ENCODE measurements at regions not wholly inside any gene's neighbourhood (a gene's known extent, or its start where the extent isn't known, plus 50 kb on each side); places are given as distances from the start of the nearest gene placed in this dataset.

DNA sequence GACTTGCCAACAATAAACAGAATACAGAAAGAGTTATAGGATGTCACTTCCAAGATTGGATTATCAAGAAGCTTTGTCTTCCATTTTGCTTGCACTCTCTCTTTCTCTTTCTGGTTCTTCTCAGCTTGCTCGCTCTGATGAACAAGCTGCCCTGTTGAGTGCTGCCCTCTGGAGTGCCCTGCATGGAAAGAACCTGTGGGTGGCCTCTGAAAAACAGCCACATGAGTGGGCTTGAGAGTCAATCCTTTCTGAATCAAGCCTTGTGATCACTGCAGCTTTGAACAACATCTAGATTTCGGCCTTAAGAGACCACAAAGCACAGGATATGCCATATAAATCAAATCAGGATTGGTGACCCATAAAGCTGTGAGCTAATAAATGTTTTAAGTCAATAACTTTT, 185.1 kb downstream of the KIF2B start:
- no peak overlapping the region for H3K9ac ChIP-seq (ENCODE audit: control insufficient read depth, insufficient read depth, low read length)
- intact Hi-C loops (cut with micrococcal nuclease; ENCODE audit: unreplicated experiment): no loop called here
- H3K4me1 ChIP-seq (ENCODE audit: control insufficient read depth, insufficient read depth, low read length): no peaks in the 10 kb centered on the region
- H3K27ac ChIP-seq (ENCODE audit: control insufficient read depth, insufficient read depth): no peak overlapping the region
- BruUV-seq (replicated peaks): no TSS peak
- SMC1A ChIA-PET (ENCODE audit: uncharacterized antibody, unreplicated experiment): no interaction called here
- FAIRE-seq: no peak
- POLR2A ChIA-PET: no interaction called here
- no peaks in the 10 kb centered on the region for H4K20me1 ChIP-seq (ENCODE audit: control insufficient read depth, insufficient read depth)
- H3K4me2 ChIP-seq (ENCODE audit: control insufficient read depth, insufficient read depth): no peak overlapping the region
- no peak overlapping the region for H3K4me3 ChIP-seq
- no peak for DNase-seq (ENCODE audit: low read depth, low spot score)
- no peaks in the 10 kb centered on the region for H3K9me3 ChIP-seq (replicated peaks; ENCODE audit: control insufficient read depth, insufficient read depth, low read length)
- TF ChIP-seq SUPT20H (IDR thresholded peaks at IDR 0.05; ENCODE audit: borderline replicate concordance, control insufficient read depth, low read depth, low read length) (no peak), ZNF274 (IDR thresholded peaks at IDR 0.05; ENCODE audit: insufficient read depth, insufficient read length) (no peak), SP1 (IDR thresholded peaks at IDR 0.05; ENCODE audit: low read depth, low read length) (no peak), CREM (IDR thresholded peaks at IDR 0.05; ENCODE audit: low read depth) (no peak), ATF3 (IDR thresholded peaks at IDR 0.05; ENCODE audit: borderline replicate concordance, extremely low read depth, low read depth, low read length) (no peak), ZNF622 (IDR thresholded peaks at IDR 0.05) (no peak), MAX (IDR thresholded peaks at IDR 0.05; ENCODE audit: low read depth, low read length) (no peak), RELA (IDR thresholded peaks at IDR 0.05; ENCODE audit: borderline replicate concordance, partially characterized antibody) (no peak), MTA3 (IDR thresholded peaks at IDR 0.05; ENCODE audit: borderline replicate concordance, low read length) (no peak), NFYB (IDR thresholded peaks at IDR 0.05; ENCODE audit: insufficient read depth, low read depth, low read length) (no peak), SIN3A (IDR thresholded peaks at IDR 0.05; ENCODE audit: low read depth, low read length) (no peak), GATAD2B (conservative IDR thresholded peaks at IDR 0.05; ENCODE audit: low read depth) (no peak), RUNX3 (IDR thresholded peaks at IDR 0.05; ENCODE audit: low read length) (no peak), KLF5 (IDR thresholded peaks at IDR 0.05; ENCODE audit: partially characterized antibody) (no peak)
- TF ChIP-seq, protein P1, sequence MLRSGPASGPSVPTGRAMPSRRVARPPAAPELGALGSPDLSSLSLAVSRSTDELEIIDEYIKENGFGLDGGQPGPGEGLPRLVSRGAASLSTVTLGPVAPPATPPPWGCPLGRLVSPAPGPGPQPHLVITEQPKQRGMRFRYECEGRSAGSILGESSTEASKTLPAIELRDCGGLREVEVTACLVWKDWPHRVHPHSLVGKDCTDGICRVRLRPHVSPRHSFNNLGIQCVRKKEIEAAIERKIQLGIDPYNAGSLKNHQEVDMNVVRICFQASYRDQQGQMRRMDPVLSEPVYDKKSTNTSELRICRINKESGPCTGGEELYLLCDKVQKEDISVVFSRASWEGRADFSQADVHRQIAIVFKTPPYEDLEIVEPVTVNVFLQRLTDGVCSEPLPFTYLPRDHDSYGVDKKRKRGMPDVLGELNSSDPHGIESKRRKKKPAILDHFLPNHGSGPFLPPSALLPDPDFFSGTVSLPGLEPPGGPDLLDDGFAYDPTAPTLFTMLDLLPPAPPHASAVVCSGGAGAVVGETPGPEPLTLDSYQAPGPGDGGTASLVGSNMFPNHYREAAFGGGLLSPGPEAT (IDR thresholded peaks at IDR 0.05; ENCODE audit: low read depth): no peak
- TF ChIP-seq, protein P2, sequence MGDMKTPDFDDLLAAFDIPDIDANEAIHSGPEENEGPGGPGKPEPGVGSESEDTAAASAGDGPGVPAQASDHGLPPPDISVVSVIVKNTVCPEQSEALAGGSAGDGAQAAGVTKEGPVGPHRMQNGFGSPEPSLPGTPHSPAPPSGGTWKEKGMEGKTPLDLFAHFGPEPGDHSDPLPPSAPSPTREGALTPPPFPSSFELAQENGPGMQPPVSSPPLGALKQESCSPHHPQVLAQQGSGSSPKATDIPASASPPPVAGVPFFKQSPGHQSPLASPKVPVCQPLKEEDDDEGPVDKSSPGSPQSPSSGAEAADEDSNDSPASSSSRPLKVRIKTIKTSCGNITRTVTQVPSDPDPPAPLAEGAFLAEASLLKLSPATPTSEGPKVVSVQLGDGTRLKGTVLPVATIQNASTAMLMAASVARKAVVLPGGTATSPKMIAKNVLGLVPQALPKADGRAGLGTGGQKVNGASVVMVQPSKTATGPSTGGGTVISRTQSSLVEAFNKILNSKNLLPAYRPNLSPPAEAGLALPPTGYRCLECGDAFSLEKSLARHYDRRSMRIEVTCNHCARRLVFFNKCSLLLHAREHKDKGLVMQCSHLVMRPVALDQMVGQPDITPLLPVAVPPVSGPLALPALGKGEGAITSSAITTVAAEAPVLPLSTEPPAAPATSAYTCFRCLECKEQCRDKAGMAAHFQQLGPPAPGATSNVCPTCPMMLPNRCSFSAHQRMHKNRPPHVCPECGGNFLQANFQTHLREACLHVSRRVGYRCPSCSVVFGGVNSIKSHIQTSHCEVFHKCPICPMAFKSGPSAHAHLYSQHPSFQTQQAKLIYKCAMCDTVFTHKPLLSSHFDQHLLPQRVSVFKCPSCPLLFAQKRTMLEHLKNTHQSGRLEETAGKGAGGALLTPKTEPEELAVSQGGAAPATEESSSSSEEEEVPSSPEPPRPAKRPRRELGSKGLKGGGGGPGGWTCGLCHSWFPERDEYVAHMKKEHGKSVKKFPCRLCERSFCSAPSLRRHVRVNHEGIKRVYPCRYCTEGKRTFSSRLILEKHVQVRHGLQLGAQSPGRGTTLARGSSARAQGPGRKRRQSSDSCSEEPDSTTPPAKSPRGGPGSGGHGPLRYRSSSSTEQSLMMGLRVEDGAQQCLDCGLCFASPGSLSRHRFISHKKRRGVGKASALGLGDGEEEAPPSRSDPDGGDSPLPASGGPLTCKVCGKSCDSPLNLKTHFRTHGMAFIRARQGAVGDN (IDR thresholded peaks at IDR 0.05): no peak
- H3K79me2 ChIP-seq (ENCODE audit: control insufficient read depth, insufficient read depth, low read length): no peaks in the 10 kb centered on the region
- no peaks in the 10 kb centered on the region for H3K27me3 ChIP-seq (replicated peaks in 1 of 2; ENCODE audit: control insufficient read depth in 2 of 2, insufficient read depth in 2 of 2, low read length in 1 of 2)
- in situ Hi-C loops (cut with MboI): no loop called here
- WGBS (ENCODE audit: insufficient coverage, insufficient replicate concordance, low lambda C conversion rate, missing lambda C conversion rate): 0% methylated on average over 2 of the region's 2 CpGs
- no peaks in the 10 kb centered on the region for H3K36me3 ChIP-seq (ENCODE audit: control insufficient read depth in 2 of 2, insufficient read depth in 2 of 2, low read length in 1 of 2)
- H2AFZ ChIP-seq (ENCODE audit: control insufficient read depth, low read depth, low read length): no peak overlapping the region
- RAD21 ChIA-PET (ENCODE audit: unreplicated experiment): no interaction called here
- CTCF ChIA-PET: no interaction called here
- no peak for ATAC-seq

Measured in GM12878 (cell line).